Left ventricle myocardium inferior (tissue), 1 donor: ENCODE measurements at regions not wholly inside any gene's neighbourhood (a gene's known extent, or its start where the extent isn't known, plus 50 kb on each side); places are given as distances from the start of the nearest gene placed in this dataset.

Experiments
- DNase-seq: peaks from one replicate; pipeline ENCODE4 v3.0.0-alpha.2; 2020
- H3K27ac ChIP-seq: fragments of 200-600 bp; replicated peaks from 2 replicates; pipeline ENCODE4 v1.8.0; 2021
- H3K27me3 ChIP-seq: fragments of 200-600 bp; 2 replicates; pipeline ENCODE4 v1.8.0; 2021; ENCODE audit warnings: low read depth
- H3K36me3 ChIP-seq: fragments of 200-600 bp; 2 replicates; pipeline ENCODE4 v1.8.0; 2021
- H3K4me1 ChIP-seq: fragments of 200-600 bp; 2 replicates; pipeline ENCODE4 v1.8.0; 2021
- H3K4me3 ChIP-seq: fragments of 200-600 bp; 2 replicates; pipeline ENCODE4 v1.8.0; 2021; ENCODE audit warnings: mild to moderate bottlenecking, moderate library complexity
- H3K9me3 ChIP-seq: fragments of 200-600 bp; replicated peaks from 2 replicates; pipeline ENCODE4 v1.8.0; 2021
- CTCF ChIP-seq: fragments of 200-600 bp; IDR thresholded peaks from 2 replicates; pipeline ENCODE4 v1.8.0; 2021; ENCODE audit warnings: antibody characterized with exemption, mild to moderate bottlenecking, borderline replicate concordance
- intact Hi-C: fragments of 100-400 bp; cut with micrococcal nuclease; formaldehyde crosslinking; loops from one replicate; pipeline ENCODE4 v1.11.0; 2022
- donor health status: DM: no; HTN: yes; CAD: no; lungs with severe emphysema.

- DNase-seq = no peak
- TF ChIP-seq CTCF = no peak
- H3K4me1 ChIP-seq = no peaks in the 10 kb centered on the region
- no peaks in the 10 kb centered on the region for H3K36me3 ChIP-seq
- intact Hi-C loops = no loop called here
- no peaks in the 10 kb centered on the region for H3K27me3 ChIP-seq
- H3K27ac ChIP-seq = no peak overlapping the region
- no peak overlapping the region for H3K4me3 ChIP-seq
- peaks cover 17% of the 10 kb centered on the region for H3K9me3 ChIP-seq
These were observed 1182.0 kb upstream of the PABPC4L start for GRCh38 chr4:135383356-135384288.

- DNase-seq = no peak
- no peaks in the 10 kb centered on the region for H3K4me1 ChIP-seq
- H3K4me3 ChIP-seq = no peak overlapping the region
- intact Hi-C loops = no loop called here
- H3K9me3 ChIP-seq = peaks cover 22% of the 10 kb centered on the region
- TF ChIP-seq CTCF = no peak
- no peak overlapping the region for H3K27ac ChIP-seq
- no peaks in the 10 kb centered on the region for H3K27me3 ChIP-seq
- no peaks in the 10 kb centered on the region for H3K36me3 ChIP-seq
These were observed 1180.8 kb upstream of the PABPC4L start for GRCh38 chr4:135382280-135382959.

GRCh38 chr4:135372131-135372530, 1170.5 kb upstream of the PABPC4L start:
- no peaks in the 10 kb centered on the region for H3K4me1 ChIP-seq
- no peak for TF ChIP-seq CTCF
- H3K36me3 ChIP-seq = no peaks in the 10 kb centered on the region
- peaks cover 45% of the 10 kb centered on the region for H3K9me3 ChIP-seq
- intact Hi-C loops = no loop called here
- DNase-seq = no peak
- H3K27ac ChIP-seq = no peak overlapping the region
- H3K27me3 ChIP-seq = no peaks in the 10 kb centered on the region
- no peak overlapping the region for H3K4me3 ChIP-seq

- DNase-seq = no peak
- Histone ChIP-seq H3K9me3 (peaks cover 35% of the 10 kb centered on the region), H3K27ac (no peak overlapping the region), H3K4me1 (no peaks in the 10 kb centered on the region), H3K27me3 (no peaks in the 10 kb centered on the region), H3K36me3 (no peaks in the 10 kb centered on the region), H3K4me3 (no peak overlapping the region)
- intact Hi-C loops = no loop called here
- no peak for TF ChIP-seq CTCF
These were observed 1169.5 kb upstream of the PABPC4L start for GRCh38 chr4:135371137-135371536.

GRCh38 chr4:135368831-135369230, 1167.2 kb upstream of the PABPC4L start:
- H3K4me1 ChIP-seq = no peaks in the 10 kb centered on the region
- H3K27me3 ChIP-seq = no peaks in the 10 kb centered on the region
- TF ChIP-seq CTCF = no peak
- no peak overlapping the region for H3K27ac ChIP-seq
- intact Hi-C loops = no loop called here
- peaks cover 13% of the 10 kb centered on the region for H3K9me3 ChIP-seq
- DNase-seq = no peak
- no peak overlapping the region for H3K4me3 ChIP-seq
- H3K36me3 ChIP-seq = no peaks in the 10 kb centered on the region
